ENCODE measurements at regions not wholly inside any gene's neighbourhood (a gene's known extent, or its start where the extent isn't known, plus 50 kb on each side); places are given as distances from the start of the nearest gene placed in this dataset.

DNA sequence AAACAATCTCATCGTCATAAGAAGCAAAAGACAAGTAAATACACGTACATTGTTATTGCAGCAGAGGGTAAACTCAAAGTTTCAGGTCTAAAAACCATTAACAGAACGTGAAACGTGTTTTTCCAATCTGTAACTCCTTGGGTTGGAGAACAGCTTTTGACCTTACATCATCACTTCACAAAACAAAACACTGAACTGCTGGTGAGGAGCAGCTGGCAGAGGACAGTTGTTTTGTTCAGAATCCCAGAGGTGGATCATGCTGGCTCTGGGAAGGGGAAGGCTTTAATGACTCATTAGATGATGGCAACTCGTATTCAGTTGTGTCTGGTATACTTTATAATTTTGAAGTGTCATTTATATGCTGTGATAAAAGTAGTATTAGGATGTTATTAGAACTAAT, 923.0 kb upstream of the CELF2 start:
- TF ChIP-seq, protein P1, sequence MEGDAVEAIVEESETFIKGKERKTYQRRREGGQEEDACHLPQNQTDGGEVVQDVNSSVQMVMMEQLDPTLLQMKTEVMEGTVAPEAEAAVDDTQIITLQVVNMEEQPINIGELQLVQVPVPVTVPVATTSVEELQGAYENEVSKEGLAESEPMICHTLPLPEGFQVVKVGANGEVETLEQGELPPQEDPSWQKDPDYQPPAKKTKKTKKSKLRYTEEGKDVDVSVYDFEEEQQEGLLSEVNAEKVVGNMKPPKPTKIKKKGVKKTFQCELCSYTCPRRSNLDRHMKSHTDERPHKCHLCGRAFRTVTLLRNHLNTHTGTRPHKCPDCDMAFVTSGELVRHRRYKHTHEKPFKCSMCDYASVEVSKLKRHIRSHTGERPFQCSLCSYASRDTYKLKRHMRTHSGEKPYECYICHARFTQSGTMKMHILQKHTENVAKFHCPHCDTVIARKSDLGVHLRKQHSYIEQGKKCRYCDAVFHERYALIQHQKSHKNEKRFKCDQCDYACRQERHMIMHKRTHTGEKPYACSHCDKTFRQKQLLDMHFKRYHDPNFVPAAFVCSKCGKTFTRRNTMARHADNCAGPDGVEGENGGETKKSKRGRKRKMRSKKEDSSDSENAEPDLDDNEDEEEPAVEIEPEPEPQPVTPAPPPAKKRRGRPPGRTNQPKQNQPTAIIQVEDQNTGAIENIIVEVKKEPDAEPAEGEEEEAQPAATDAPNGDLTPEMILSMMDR (IDR thresholded peaks at IDR 0.05), result no peak
- ATAC-seq (ENCODE audit: low FRiP score) (no peak), DNase-seq (ENCODE audit: low spot score) (no peak)

GRCh38 chr10:10096296-10096695, 921.4 kb upstream of the CELF2 start:
- TF ChIP-seq, protein P1 (IDR thresholded peaks at IDR 0.05), result no peak
- no peak for DNase-seq (ENCODE audit: low spot score)
- no peak for ATAC-seq (ENCODE audit: low FRiP score)

- no peak for ATAC-seq (ENCODE audit: low FRiP score)
- no peak for DNase-seq (ENCODE audit: low spot score)
- TF ChIP-seq, protein P1 (IDR thresholded peaks at IDR 0.05), result no peak
Observed at GRCh38 chr10:10096898-10097297, 920.8 kb upstream of the CELF2 start.

- no peak for ATAC-seq (ENCODE audit: low FRiP score)
- no peak for DNase-seq (ENCODE audit: low spot score)
- TF ChIP-seq, protein P1 (IDR thresholded peaks at IDR 0.05), result no peak
Observed at GRCh38 chr10:10101106-10101505, 916.6 kb upstream of the CELF2 start.

DNA sequence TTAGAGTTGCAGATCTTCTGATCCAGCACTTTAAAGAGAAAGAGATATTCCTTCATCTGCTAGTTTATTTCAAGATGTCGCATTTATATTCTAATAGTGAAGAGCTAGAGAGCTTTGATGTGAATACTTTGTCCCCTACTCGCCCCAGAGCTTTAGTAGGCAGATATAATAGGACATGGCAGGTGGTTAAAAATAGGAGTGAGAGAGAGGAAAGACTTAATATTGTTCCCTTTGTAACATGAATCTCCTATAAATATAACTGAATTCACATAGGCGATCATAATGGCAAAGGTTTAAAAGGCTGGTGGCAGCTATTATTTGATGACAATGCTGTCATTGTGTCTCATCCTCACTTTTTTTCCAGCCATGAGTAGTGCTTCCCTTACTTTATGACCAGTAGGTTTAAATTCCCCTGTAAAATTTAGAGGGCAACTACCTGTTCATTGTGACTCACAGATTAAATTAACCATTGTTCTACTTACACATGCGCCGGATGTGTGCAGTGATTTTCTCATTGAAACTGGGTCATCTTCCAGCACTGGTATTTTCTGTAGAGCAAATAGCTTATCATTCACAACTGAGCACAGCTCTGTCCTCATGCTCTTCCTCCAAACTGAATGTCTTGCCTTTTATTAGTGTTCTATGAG, 906.7 kb upstream of the CELF2 start:
- ATAC-seq (ENCODE audit: low FRiP score), result no peak
- TF ChIP-seq, protein P1 (IDR thresholded peaks at IDR 0.05), result no peak
- no peak for DNase-seq (ENCODE audit: low spot score)

DNA sequence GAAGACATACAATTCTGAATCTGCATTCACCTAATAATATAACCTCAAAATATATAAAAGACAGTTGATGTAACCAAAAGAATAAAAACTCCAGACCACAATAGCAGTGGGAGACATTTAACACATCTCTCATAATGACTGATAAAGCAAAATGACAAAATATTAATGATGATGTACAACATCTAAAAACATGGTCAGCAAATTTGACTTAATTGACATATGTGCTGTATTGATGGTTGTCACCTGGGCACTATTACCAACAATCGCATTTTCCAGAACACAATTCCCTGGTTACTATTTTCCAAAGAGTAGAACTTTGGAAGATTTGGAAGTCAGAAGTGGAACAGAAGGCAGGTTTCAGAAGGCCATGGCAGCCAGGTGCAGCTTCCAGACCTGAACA, 899.5 kb upstream of the CELF2 start:
- ATAC-seq (ENCODE audit: low FRiP score) (no peak), DNase-seq (ENCODE audit: low spot score) (no peak)
- TF ChIP-seq, protein P1 (IDR thresholded peaks at IDR 0.05), result no peak

DNA sequence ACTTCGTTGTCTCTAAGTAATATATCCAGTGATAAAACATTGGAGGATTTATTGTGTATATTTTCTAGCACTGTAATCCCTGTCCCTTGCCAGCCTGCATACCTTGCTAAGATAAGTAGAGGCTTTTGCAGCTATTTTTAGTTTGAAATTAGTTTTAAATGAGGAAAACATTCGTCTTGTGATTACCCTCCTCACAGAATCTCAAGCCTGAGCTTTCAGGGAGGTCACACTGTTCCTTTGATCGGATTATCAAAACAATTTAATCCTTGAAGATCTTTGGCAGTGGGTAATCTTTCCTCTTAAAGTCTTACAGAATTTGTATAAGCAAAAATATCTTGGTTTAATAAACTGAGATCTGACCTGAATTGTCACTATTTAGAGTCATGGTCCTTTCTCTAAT, 897.0 kb upstream of the CELF2 start:
- DNase-seq (ENCODE audit: low spot score) (no peak), ATAC-seq (ENCODE audit: low FRiP score) (no peak)
- TF ChIP-seq, protein P1 (IDR thresholded peaks at IDR 0.05), result no peak
